ENCODE measurements at regions not wholly inside any gene's neighbourhood (a gene's known extent, or its start where the extent isn't known, plus 50 kb on each side); places are given as distances from the start of the nearest gene placed in this dataset.

DNA sequence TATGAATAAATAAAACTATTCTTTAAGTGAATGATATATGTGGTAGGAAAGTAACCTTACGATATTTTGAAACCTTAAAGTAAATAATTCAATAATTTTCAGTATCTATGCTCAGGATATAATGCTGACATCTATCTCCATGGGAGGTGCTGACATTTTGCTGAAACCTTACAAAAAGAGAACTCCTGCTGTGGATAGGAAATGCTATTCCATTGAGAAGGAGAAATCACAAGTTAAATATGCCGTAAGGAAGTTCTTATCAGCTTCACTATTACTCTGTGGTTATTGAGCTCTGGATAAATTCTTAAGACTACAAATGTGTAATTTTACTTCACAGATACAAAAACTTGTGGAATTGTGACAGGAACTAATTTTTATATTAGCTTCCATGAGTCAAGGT lies 722.1 kb downstream of the TMTC2 start:
- no peak for DNase-seq

DNA sequence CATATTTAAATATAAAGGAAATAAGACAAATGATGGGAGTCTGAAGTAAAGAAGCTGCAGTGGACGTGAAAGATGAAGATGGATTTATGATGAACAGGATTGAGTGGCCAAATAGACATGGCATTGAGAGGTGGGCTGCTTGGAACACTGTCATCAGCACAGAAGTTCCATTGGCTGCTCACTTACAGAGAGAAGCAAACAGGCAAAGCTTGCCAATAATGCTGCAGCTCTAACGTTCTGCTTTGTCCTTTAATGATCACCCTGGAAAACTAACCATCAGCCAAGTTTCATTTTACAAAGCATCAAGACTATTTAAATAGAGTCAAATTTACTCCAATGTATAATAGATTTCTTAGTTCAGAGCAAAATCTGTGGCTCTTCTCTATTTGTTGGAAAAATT lies 721.4 kb downstream of the TMTC2 start:
- DNase-seq = no peak

DNA sequence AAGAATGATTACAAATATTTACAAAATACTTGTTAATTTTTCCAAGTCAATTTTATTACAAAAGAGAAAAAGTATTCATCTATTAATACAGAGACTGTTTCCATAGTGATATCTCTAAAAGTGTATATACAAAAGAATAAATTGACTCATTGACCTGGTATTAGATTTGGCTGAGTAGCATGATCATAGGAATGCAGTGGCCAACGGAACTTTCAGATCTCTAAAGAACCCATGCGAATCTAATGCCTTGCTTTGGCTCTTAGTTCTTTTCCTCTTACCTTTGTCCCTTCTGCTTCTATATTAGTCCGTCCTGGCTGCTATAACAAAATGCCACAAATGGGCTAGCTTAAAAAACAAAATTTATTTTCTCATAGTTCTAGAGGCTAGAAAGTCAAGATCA lies 717.8 kb downstream of the TMTC2 start:
- DNase-seq = no peak

DNA sequence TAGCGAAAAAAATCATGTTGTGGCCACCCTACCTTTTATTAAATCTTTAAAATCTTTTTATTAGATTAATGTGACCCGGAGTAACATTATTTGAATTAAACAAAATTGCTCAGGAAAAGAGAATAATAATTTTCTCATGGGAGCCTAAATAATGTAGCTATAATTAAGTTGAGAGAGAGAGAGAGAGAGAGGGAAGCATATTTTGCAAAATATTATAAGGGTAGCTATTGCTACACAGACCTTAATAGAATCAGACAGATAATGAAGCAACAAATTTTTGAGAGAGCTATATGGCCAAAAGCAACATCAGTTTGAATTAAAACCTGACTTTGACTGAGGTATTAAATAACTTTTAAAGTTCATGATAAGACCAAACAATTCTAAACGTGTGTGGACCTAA lies 703.5 kb downstream of the TMTC2 start:
- no peak for DNase-seq

DNA sequence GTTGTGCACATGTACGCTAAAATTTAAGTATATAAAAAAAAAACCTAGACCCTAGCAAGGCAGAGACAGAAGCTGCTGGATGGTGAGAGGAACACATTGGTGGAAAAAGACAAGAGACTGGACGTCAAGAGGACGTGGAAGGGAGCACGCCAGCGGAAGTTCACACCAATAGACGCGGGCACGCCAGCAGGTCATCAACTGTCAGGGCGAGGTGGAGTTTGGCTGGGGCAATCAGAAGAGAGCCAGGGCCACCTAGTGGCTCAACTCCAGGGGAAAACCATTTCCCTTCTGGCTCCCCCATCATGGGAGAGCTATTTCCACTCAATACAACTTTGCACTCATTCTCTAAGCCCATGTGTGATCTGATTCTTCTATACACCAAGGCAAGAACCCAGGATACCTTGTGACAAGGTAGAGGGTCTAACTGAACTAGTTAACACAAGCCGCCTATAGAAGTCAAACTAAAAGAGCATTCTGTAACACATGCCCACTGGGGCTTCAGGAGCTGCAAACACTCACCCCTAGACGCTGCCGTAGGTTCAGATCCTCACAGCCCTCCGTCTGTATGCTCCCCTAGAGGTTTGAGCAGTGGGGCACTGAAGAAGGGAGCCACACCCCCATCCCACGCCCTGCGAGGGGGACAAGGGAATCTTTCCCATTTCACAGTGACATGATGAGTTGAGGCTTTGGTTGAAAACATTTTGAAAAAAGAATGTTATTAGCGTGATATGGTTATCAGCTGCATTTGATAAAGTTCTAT lies 702.7 kb downstream of the TMTC2 start:
- DNase-seq = no peak

DNA sequence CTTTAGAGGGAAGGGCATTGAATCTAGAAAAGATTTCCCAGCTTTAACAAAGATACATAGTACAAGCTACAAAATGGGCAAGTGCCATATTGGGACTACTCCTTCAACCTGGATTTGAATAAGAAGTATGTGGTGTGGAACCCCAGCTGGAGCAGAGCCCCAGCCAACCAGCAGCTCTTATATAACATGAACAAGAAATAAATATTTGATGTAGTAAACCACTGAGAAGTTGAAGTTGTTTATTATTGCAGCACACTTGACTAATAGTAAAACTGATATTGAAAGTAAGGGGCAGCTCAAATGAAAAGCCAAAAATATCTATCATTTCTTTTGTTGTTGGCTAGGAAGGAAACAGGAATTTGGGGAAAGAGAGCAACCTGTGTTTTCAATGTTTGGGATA lies 701.8 kb downstream of the TMTC2 start:
- no peak for DNase-seq

DNA sequence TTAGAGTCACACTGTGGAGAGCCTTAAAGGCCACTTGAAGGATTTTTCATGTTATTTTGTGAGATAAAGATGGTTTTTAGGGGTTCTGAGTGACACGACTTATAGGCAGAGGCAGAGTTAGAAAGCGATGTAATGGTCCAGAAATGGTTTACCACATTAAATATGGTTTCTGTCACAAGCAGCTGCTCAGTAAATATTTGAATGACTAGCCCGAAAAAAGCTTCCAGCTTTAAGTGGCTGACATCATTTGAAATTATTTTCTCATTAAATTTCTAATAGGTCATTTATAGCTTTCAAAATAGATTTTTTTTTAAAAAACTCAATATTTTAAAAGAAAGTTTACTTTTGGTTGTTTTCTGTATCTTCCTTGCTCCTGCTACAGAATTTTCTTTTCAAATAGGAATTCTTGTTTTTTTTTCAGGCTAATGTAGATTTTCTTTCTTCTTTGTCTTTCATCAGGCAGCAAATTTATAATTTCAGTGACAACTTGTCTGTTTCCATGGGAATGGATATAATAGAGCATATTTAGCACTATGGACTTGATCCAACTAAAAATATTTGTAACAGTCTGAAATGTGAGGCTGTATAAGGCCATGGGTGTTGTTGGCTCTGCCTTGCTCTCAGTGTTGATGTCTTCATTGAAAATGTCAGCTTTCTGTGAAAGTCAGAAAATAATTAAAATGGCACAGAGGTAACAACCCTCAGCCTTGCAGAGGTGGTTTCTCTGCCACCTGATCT lies 700.0 kb downstream of the TMTC2 start:
- no peak for DNase-seq

DNA sequence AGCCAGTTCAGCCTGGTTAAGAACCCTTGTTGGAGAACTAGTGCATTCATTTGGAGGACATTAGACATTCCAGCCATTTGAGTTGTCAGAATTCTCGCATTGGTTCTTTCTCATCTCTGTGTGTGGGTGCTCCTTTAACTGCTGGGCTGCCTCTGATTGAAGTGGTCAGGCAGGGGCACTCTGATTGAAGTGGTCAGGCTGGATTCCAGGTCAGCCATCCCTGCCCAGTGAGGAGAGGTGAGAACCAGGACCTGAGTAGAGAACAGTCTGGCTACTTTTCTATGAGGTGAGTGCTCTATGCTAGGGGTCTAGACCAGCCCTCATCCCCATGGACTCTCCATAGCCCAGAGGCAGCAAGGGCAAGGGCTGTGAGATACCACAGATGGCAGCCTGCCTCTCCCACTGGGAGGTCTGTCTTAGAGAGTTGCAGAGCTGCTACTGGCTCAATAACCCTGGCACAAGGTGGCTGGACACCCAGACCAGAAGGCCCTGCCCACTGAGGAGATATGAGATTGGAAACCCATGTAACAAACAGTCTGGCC lies 691.6 kb downstream of the TMTC2 start:
- no peak for DNase-seq

DNA sequence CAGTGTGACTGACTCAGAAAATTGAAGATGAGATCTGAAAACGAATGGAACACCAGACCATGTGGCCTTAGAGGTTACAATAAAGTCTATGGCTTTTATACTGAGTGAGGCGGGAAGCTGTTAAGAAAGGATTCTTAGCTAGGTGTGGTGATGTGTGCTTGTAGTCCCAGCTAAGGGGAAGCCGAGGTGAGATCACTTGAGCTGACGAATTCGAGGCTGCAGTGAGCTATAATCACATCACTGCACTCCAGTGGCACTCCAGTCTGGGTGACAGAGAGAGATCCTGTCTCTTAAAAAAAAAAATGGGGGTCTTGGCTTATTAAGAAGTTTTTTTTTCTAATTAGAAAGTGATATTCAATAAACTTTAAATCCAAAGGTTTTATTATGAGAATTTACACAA lies 678.6 kb downstream of the TMTC2 start:
- no peak for DNase-seq

DNA sequence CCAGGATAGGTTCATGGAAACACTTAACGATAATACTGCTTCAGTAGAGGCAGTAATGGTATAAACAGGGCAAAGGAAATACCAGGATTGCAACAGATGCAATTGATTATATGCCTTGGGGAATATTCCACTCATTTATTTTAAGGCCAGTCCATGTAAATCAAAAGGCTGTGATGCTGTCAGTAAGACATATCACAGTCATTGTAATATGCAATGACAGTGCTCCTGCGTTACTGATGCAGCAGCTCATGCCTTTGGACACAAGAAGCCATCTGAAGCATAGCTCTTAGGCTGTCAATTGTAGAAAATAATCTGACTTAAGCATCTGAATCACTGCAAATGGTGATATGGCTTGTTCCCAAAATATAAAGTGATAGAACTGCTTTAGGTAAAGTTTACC lies 674.8 kb downstream of the TMTC2 start:
- no peak for DNase-seq

DNA sequence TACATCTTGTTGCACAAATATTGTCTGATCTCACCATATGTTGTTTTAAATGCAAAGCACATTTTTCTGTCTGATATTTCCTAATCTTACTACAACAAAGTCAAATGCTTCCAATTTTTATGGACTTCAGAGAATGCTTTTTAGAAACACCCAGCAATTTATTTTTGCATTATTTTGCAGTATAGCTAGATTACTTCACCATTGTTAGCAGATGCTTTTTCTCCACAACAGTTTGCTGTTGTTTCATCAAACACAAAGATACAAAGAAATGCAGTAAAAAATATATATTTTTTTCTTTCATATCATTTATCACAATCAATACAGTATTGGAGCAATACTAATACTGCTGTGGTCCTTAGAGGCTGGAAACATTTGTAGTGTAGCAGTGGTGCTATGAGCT lies 674.4 kb downstream of the TMTC2 start:
- no peak for DNase-seq

DNA sequence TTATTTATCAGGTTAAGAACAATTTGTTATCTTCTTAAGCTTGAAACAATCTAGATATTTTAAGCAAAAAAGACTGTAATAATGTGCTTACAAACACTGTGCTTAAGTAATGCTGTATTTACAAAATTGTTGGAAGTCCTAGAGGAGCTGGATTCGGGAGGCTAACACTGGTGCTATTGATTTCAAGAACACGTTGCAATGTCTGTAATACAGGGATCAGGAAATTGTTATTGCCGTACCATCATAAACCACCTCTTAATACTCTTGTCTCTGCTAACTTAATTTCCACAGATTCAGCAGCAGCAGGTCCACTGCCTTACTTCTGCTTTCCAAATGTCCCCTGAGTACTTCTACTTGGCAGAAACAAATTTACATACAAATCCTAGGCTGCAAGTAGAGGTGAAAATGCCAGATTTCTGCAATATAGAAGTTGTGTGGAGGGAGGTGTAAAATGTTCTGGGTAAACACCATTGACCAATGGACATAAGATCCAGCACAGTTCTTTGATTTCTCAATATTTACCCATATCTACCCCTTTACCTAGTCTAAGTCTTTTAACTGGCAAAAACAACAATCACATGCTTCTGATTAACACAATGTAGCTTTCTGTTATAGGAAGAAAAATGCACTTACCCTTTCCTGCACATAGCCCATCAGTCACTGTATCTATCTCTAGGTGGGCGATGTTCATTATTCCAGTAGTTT lies 663.4 kb downstream of the TMTC2 start:
- no peak for DNase-seq

DNA sequence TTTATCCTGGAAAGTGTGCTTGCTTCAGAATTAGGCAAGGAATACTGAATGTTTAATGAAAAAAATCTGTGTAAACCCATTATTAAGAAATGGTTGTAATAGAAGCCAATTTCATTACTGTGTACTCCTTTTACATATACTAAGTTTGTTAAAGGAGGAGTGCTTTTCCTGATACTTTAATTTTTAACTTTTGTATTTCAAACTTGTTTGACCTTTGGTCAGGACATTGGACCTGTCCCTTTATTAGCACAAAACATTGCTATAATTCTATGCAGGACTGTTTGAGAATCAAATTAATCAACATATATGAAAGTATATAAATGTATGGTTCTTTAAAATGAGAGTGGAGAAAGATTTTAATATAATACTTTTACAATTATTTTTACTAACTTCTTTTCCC lies 659.6 kb downstream of the TMTC2 start:
- DNase-seq = no peak

DNA sequence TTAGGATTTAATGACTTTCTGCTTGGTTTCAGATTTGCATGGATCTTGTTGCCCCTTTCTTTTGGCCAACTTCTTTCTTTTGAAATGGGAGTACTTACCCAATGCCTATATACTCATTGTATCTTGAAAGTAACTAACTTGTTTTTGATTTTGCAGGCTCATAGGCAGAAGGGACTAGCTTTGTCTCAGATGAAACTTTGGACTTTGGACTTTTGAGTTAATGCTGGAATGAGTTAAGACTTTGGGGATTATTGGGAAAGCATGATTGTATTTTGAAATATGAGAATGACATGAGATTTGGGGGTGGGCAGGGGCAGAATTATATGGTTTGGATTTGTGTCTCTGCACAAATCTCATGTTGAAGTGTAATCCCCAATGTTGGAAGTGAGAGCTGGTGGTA lies 657.1 kb downstream of the TMTC2 start:
- DNase-seq = no peak

DNA sequence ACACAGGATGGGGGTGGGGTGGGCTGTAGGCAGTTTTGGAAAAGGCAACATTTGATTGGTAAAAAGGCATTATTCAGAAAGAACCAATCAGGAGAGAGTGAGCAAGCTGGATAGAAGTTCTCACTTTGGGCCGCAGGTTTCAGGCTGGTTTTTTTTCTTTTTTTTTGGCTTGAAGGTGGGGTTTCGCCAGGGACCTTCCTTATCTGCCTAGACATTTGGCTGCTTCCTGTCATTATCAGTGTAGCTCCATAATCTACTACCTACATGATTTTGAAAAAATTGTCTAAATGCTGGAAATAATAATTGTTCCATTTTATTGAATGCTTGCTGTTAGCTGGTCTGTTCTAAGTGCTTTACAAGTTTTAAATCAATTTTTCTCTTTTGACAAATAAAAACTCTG lies 649.0 kb downstream of the TMTC2 start:
- no peak for DNase-seq

DNA sequence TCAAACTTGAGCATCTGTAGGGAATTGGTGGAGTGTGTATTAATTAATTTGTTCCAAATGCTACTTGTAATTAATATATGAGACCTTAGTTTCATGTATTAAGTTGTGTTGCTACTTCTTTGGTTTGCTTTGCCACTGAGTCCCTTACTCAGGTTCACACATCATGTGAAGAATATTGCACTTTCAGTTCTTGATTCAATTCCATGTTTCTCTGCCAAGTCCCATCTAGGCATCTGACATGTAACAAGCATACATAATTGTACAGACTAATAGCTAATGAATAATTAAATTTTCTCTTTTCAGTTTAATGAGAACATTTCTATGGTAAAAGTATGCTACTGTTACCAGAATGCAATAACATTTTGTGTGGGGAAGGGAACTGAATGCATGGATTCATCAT lies 640.0 kb downstream of the TMTC2 start:
- no peak for DNase-seq

DNA sequence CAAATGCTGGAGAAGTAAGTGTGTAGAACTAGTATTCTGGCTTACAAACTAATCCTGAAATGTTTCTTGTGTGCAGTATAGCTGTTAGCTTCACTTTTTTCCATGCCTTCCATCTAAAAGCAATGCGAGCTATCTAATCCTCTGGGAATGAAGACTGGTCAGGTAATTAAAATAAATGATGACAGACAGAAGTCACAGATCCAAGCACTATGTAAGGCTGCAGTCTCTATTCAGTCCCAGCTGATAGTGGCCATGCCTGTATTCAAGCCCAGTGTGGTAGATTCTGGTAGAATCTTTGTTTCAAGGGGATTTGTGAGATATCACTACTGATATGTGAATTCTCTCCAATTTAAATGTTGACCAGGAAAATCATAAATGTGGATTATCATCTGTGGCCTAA lies 637.2 kb downstream of the TMTC2 start:
- DNase-seq = no peak

DNA sequence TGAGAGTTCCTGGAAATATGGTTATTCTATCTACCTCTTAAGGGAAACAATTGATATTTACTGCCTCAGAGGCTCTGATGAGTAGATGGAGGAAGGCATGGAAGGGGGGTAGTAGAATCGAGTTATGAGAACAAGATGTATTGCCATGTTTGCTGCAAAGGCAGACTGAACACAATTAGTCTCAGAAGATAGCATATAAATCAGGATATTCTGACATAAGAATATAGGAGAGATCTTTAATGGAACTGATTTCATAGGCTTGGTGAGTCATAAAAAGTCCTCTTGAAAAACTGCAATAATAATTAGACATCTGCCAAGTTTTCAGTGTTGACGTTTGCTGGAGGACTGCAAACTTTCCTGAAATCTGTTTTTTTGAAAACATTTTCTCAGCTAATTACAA lies 636.1 kb downstream of the TMTC2 start:
- no peak for DNase-seq

DNA sequence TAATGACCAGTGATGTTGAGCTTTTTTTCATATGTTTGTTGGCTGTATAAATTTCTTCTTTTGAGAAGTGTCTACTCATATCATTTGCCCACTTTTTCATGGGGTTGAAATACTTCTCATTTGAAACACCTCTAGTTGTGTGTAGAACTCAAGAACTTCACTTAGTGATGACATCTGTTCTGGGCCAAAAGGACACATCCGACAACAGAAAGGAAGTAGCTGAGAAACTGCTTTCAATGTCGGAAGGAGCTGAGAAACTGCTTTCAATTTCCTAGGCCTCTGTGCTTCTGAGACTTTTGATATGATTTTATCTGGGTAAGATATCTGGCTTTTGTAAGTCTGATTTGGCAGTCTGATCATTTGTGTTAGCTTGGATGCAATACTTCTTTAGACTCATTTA lies 635.3 kb downstream of the TMTC2 start:
- no peak for DNase-seq

DNA sequence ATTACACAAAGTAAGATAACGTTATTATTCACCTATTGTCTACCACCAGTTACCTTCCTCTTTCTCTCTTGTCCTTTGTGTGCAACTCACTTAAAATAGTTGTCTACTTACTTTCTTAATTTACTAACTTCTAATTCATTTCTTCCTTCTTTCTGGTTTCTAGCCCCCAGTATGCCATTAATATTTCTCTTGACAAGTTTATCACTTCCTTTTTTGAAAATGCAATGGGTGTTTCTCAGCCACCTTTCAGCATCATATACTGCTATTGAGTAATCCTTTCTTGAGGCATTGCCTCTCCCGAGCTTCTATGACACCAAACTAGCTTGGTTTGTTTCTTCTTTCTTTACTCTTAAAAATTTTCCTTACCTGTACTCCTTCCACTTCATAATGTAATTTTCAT lies 633.6 kb downstream of the TMTC2 start:
- no peak for DNase-seq

DNA sequence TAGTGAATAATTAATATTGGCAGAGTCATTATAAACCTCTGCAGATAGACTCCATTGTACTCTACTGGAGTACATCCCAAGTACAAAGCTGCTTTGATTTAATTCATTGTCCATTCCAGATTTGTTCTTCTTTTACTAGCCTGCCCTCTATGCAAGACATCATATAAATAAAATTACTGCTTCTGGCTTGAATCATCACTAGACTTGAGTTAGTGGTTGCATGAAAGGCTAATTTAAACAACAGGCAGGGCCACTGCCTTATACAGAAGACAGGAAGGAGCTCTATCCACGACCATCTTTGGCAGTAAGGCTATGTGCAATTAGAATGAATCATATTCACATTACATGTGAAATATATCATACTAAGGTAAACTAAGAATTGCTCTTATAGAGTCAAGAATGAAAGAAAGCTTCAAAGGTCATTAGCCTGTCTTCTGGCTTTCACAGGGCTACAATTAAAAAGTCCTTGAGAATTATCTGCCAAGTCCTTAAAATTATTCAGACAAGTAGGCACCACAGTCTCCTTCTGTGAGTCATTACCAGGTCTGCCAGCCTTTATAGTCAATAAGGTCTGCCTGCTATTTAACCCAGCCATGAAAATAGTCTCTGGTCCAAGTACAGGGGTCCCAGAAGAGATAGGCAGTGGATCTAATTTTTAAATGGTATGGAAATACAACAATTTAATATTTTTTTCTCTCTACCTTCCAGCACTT lies 631.8 kb downstream of the TMTC2 start:
- no peak for DNase-seq

DNA sequence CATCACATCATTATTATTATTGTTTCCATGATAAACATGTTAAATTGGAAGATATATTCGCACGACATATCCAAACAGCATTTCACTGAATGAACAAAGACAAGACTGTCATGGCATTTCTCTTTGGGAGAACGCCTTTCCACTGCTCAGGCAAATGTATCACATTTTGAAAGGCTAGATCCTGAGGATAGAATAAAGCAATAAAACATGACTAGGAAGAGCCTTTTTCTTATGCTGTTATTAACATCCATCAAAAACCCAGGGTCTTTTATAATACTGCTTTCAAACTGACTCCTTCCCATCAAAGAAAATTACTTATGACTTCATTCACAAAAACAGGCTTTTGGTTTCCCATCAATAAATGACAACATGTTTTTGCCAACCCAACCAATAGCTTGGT lies 630.9 kb downstream of the TMTC2 start:
- DNase-seq = no peak

DNA sequence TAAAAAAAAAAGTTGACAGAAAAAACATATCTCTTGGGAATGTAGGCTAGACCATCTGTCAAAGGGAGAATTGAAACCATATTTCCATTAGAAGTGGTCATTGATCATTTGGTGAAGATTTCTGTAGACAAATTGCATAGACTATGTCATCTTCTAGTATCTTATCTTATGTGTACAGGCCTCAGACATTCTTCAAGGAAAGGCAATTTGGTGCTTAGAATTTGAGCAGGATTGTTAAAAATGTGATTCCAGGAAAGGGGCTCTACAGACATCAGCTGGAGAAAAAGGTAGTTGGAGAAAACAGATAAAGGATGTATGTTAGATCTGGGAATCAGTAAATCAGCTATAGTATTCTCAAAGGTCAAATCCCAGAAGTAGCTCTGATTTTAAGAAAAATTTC lies 627.1 kb downstream of the TMTC2 start:
- no peak for DNase-seq
